K562 (cell line): ENCODE measurements at regions not wholly inside any gene's neighbourhood (a gene's known extent, or its start where the extent isn't known, plus 50 kb on each side); places are given as distances from the start of the nearest gene placed in this dataset.
A peak's percentile ranks its signal among the peaks of the same experiment; 100 is the strongest.

Experiments used
- ATAC-seq: fragments of 200-7000 bp; cut with Tn5 transposase; 3 replicates; pipeline ENCODE4 v1.9.1; 2020; ENCODE audit warnings: moderate library complexity
- BruUV-seq: library from RNA; stranded (reverse); fragments of 400-500 nt; replicated peaks from 2 replicates; lab custom pipeline; 2021; lab: Mats Ljungman, UMichigan
- CTCF ChIA-PET: fragments of 300-600 bp; formaldehyde crosslinking; extraction: SDS; loops from one replicate; lab custom pipeline; 2021; ENCODE audit warnings: low intra/inter-chr PET ratio; lab: Yijun Ruan, JAX
- POLR2A ChIA-PET: fragments of 300-600, 350-650 bp; sonication (Branson Sonifier 250); formaldehyde crosslinking; extraction: SDS; loops from one replicate; lab custom pipeline; 2021; ENCODE audit warnings: antibody characterized with exemption, inconsistent platforms; lab: Yijun Ruan, JAX
- DNase-seq, 4 experiments: peaks; one replicate each; pipeline versions ENCODE4 v3.0.0 to v3.0.0-alpha.2; 2011 to 2018; ENCODE audit warnings: low spot score in 3 of 4, mixed read lengths in 3 of 4; ENCODE audit errors: extremely low read depth in 1 of 4
- FAIRE-seq: peaks from 2 replicates; lab custom pipeline; 2011; peaks lifted over from hg19 to GRCh38; lab: Jason Lieb, UNC
- H2AFZ ChIP-seq: 2 replicates; pipeline ENCODE4 v1.6.0; 2011; ENCODE audit warnings: low read depth, low read length, control low read depth, inconsistent platforms
- H3K27ac ChIP-seq: fragments of 200-600 bp; 3 replicates; pipeline ENCODE4 v1.8.0; 2011; ENCODE audit warnings: low read depth, mild to moderate bottlenecking, control low read depth, inconsistent platforms, low read length, moderate library complexity, mixed read lengths; ENCODE audit errors: extremely low read depth
- H3K27me3 ChIP-seq, 2 experiments: fragments of 300-600 bp in 1 of 2; 2 replicates in 1 of 2; 3 replicates in 1 of 2; pipeline versions ENCODE4 v1.6.0 to v1.8.0; 2011; ENCODE audit warnings: inconsistent platforms in 2 of 2, low read length in 2 of 2, mild to moderate bottlenecking in 1 of 2, mixed read lengths in 1 of 2, moderate library complexity in 1 of 2; ENCODE audit not compliant: control insufficient read depth in 2 of 2, insufficient read depth in 2 of 2
- H3K36me3 ChIP-seq: fragments of 300-600 bp; 3 replicates; pipeline ENCODE4 v1.8.0; 2011; ENCODE audit warnings: mild to moderate bottlenecking, low read length, inconsistent platforms; ENCODE audit not compliant: control insufficient read depth, insufficient read depth
- H3K4me1 ChIP-seq, 2 experiments: fragments of 200-600 bp in 1 of 2; replicated peaks in 1 of 2; 2 replicates in 1 of 2; 3 replicates in 1 of 2; pipeline versions ENCODE4 v1.5.1 to v1.8.0; 2011; ENCODE audit warnings: inconsistent platforms in 2 of 2, low read length in 2 of 2, mild to moderate bottlenecking in 1 of 2, mixed read lengths in 1 of 2, moderate library complexity in 1 of 2; ENCODE audit not compliant: control insufficient read depth in 2 of 2, insufficient read depth in 2 of 2
- H3K4me2 ChIP-seq: 2 replicates; pipeline ENCODE4 v1.6.1; 2011; ENCODE audit warnings: low read length, control low read depth, inconsistent platforms, mixed read lengths; ENCODE audit not compliant: insufficient read depth
- H3K4me3 ChIP-seq: fragments of 200-600 bp; sonication (generic), shearing (Covaris generic); 2 replicates; pipeline ENCODE4 v1.5.1; 2016; ENCODE audit warnings: control low read depth, inconsistent platforms
- H3K79me2 ChIP-seq: fragments of 200-600 bp; 3 replicates; pipeline ENCODE4 v1.8.0; 2011; ENCODE audit warnings: low read length, inconsistent platforms; ENCODE audit not compliant: control insufficient read depth, insufficient read depth
- H3K9ac ChIP-seq, 2 experiments: 2 replicates each; pipeline versions ENCODE4 v1.6.0 to v1.6.1; 2011; ENCODE audit warnings: low read depth in 2 of 2, low read length in 2 of 2, control low read depth in 1 of 2, inconsistent platforms in 1 of 2, mild to moderate bottlenecking in 1 of 2, mixed read lengths in 1 of 2; ENCODE audit not compliant: insufficient read depth in 1 of 2
- H3K9me1 ChIP-seq: one replicate; pipeline ENCODE4 v1.6.0; 2011; ENCODE audit warnings: inconsistent platforms, mild to moderate bottlenecking, low read length, moderate library complexity; ENCODE audit not compliant: control insufficient read depth, insufficient read depth
- H3K9me3 ChIP-seq: replicated peaks from 2 replicates; pipeline ENCODE4 v1.5.1; 2011; ENCODE audit warnings: low read depth, low read length, inconsistent platforms; ENCODE audit not compliant: control insufficient read depth, insufficient read depth
- H4K20me1 ChIP-seq: replicated peaks from 2 replicates; pipeline ENCODE4 v1.6.1; 2011; ENCODE audit warnings: low read length, inconsistent platforms, mixed read lengths; ENCODE audit not compliant: control insufficient read depth, insufficient read depth
- CBFA2T3 ChIP-seq: fragments of 450-650 bp; IDR thresholded peaks from 2 replicates; pipeline ENCODE4 v1.6.1; 2017
- CBX3 ChIP-seq, 2 experiments: IDR thresholded peaks; 1 replicate in 1 of 2; 2 replicates in 1 of 2; pipeline ENCODE4 v1.6.1; 2012; ENCODE audit warnings: inconsistent platforms in 2 of 2, low read length in 2 of 2, borderline replicate concordance in 1 of 2, control low read depth in 1 of 2
- KLF16 ChIP-seq: IDR thresholded peaks from 2 replicates; pipeline ENCODE4 v1.6.1; 2016; ENCODE audit warnings: antibody characterized with exemption
- MAZ ChIP-seq, 2 experiments: fragments of 450-650 bp in 1 of 2; sonication (generic) in 1 of 2; formaldehyde crosslinking; IDR thresholded peaks in 1 of 2; conservative IDR thresholded peaks in 1 of 2; 2 replicates each; pipeline versions ENCODE4 v1.4.0 to v1.5.0; 2020; ENCODE audit warnings: mild to moderate bottlenecking in 1 of 2, missing genetic modification reagents in 1 of 2
- NCOA4 ChIP-seq: fragments of 450-650 bp; IDR thresholded peaks from 2 replicates; pipeline ENCODE4 v1.6.1; 2018; ENCODE audit warnings: mild to moderate bottlenecking; ENCODE audit not compliant: partially characterized antibody
- NR2F6 ChIP-seq: fragments of 450-650 bp; formaldehyde crosslinking; IDR thresholded peaks from 2 replicates; pipeline ENCODE4 v1.4.0; 2020; ENCODE audit warnings: mild to moderate bottlenecking
- SIRT6 ChIP-seq: IDR thresholded peaks from one replicate; pipeline ENCODE4 v1.6.1; 2012; ENCODE audit warnings: low read depth, mild to moderate bottlenecking, control low read depth, inconsistent platforms, low read length, moderate library complexity
- SMARCC2 ChIP-seq: fragments of 450-650 bp; IDR thresholded peaks from 2 replicates; pipeline ENCODE4 v1.6.1; 2017; ENCODE audit warnings: antibody characterized with exemption, moderate library complexity, mild to moderate bottlenecking, low read depth
- SRSF1 ChIP-seq: fragments of 200-400 bp; formaldehyde crosslinking; IDR thresholded peaks from 2 replicates; pipeline ENCODE4 v1.6.1; 2017; ENCODE audit warnings: mild to moderate bottlenecking, low read depth, low read length, moderate library complexity
- TRIM24 ChIP-seq, 2 experiments: fragments of 450-650 bp; IDR thresholded peaks; 2 replicates each; pipeline ENCODE4 v1.6.1; 2016
- whole genome bisulfite sequencing: fragments of 100-300 bp; shearing (Covaris generic); methylation state at CpG from one replicate; pipeline ENCODE4 v1.1.6; 2016; ENCODE audit warnings: low coverage, mixed read lengths; ENCODE audit not compliant: insufficient coverage; ENCODE audit errors: missing lambda C conversion rate; 5-methylcytosine and 5-hydroxymethylcytosine counted together
- in situ Hi-C: fragments of 300-500 bp; cut with MboI; formaldehyde crosslinking; loops from 4 replicates; pipeline ENCODE4 v1.15.0; 2018; ENCODE audit warnings: inconsistent platforms, mixed read lengths
- intact Hi-C: fragments of 100-400 bp; cut with micrococcal nuclease; formaldehyde crosslinking; loops from 2 replicates; pipeline ENCODE4 v1.14.2; 2022
- TF ChIP-seq, protein P1 (sequence below): fragments of 250-450 bp; sonication (Bioruptor Pico); IDR thresholded peaks from 2 replicates; pipeline ENCODE4 v1.9.0; 2021; ENCODE audit warnings: mild to moderate bottlenecking, inconsistent platforms
- TF ChIP-seq, protein P2 (sequence below): IDR thresholded peaks from 2 replicates; pipeline ENCODE4 v1.6.1; 2011; ENCODE audit warnings: borderline replicate concordance, low read depth, mild to moderate bottlenecking, moderate library complexity, low read length; ENCODE audit not compliant: insufficient read depth, poor library complexity, severe bottlenecking

- no peaks in the 10 kb centered on the region for H3K9me3 ChIP-seq
- H3K36me3 ChIP-seq, result no peaks in the 10 kb centered on the region
- H3K27me3 ChIP-seq, result no peaks in the 10 kb centered on the region
- ChIA-PET CTCF (no interaction called here), POLR2A (interaction anchor here (0.6 kb wide), 1 partner anchor 1006 kb away, joined by 5 read pairs; no protein-coding TSS in a partner anchor)
- H3K9ac ChIP-seq, result no peak overlapping the region
- DNase-seq (no peak), ATAC-seq (no peak), FAIRE-seq (no peak)
- H3K9me1 ChIP-seq, result no peaks in the 10 kb centered on the region
- no peak overlapping the region for H3K4me3 ChIP-seq
- H3K79me2 ChIP-seq, result no peaks in the 10 kb centered on the region
- in situ Hi-C loops (no loop called here), intact Hi-C loops (no loop called here)
- peak overlapping the region; percentile 38; the same call in 1 of the 2 replicates for H2AFZ ChIP-seq
- BruUV-seq, result no TSS peak
- H3K4me1 ChIP-seq, result no peaks in the 10 kb centered on the region
- no peak overlapping the region for H3K4me2 ChIP-seq
- TF ChIP-seq, protein P1, sequence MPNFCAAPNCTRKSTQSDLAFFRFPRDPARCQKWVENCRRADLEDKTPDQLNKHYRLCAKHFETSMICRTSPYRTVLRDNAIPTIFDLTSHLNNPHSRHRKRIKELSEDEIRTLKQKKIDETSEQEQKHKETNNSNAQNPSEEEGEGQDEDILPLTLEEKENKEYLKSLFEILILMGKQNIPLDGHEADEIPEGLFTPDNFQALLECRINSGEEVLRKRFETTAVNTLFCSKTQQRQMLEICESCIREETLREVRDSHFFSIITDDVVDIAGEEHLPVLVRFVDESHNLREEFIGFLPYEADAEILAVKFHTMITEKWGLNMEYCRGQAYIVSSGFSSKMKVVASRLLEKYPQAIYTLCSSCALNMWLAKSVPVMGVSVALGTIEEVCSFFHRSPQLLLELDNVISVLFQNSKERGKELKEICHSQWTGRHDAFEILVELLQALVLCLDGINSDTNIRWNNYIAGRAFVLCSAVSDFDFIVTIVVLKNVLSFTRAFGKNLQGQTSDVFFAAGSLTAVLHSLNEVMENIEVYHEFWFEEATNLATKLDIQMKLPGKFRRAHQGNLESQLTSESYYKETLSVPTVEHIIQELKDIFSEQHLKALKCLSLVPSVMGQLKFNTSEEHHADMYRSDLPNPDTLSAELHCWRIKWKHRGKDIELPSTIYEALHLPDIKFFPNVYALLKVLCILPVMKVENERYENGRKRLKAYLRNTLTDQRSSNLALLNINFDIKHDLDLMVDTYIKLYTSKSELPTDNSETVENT (CRISPR knock-in tag), result no peak
- TF ChIP-seq CBX3 (IDR thresholded peaks at IDR 0.05; ENCODE audit: borderline replicate concordance in 1 of 2, low read length in 2 of 2) (no peak), NR2F6 (no peak), MAZ (CRISPR knock-in tag; conservative IDR thresholded peaks at IDR 0.05 in 1 of 2, IDR thresholded peaks at IDR 0.05 in 1 of 2) (no peak), SMARCC2 (no peak), CBFA2T3 (no peak), KLF16 (no peak), TRIM24 (IDR thresholded peaks at IDR 0.05) (no peak), SRSF1 (no peak), NCOA4 (no peak), SIRT6 (no peak)
- TF ChIP-seq, protein P2, sequence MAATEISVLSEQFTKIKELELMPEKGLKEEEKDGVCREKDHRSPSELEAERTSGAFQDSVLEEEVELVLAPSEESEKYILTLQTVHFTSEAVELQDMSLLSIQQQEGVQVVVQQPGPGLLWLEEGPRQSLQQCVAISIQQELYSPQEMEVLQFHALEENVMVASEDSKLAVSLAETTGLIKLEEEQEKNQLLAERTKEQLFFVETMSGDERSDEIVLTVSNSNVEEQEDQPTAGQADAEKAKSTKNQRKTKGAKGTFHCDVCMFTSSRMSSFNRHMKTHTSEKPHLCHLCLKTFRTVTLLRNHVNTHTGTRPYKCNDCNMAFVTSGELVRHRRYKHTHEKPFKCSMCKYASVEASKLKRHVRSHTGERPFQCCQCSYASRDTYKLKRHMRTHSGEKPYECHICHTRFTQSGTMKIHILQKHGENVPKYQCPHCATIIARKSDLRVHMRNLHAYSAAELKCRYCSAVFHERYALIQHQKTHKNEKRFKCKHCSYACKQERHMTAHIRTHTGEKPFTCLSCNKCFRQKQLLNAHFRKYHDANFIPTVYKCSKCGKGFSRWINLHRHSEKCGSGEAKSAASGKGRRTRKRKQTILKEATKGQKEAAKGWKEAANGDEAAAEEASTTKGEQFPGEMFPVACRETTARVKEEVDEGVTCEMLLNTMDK, result no peak
- WGBS, result 85% methylated on average over 3 of the region's 3 CpGs
- H4K20me1 ChIP-seq, result no peaks in the 10 kb centered on the region
- no peak overlapping the region for H3K27ac ChIP-seq
Observed at GRCh38 chr2:145503511-145503910, 983.6 kb upstream of the ZEB2 start.
